ENCODE measurements at regions not wholly inside any gene's neighbourhood (a gene's known extent, or its start where the extent isn't known, plus 50 kb on each side); places are given as distances from the start of the nearest gene placed in this dataset.

GRCh38 chr22:47371263-47372090 is 609.0 kb downstream of the TBC1D22A start:
- no peak for TF ChIP-seq EZH2phosphoT487 (IDR thresholded peaks at IDR 0.05; ENCODE audit: borderline replicate concordance, low read length)
- no peak for TF ChIP-seq EZH2 (IDR thresholded peaks at IDR 0.05; ENCODE audit: low read length, unreplicated experiment)

Data from PC-3 (cell line).